OCI-LY7 (cell line): ENCODE measurements at regions not wholly inside any gene's neighbourhood (a gene's known extent, or its start where the extent isn't known, plus 50 kb on each side); places are given as distances from the start of the nearest gene placed in this dataset.

Experiments
- EZH2phosphoT487 ChIP-seq: fragments of 200-600 bp; sonication (generic); IDR thresholded peaks from 2 replicates; pipeline ENCODE4 v1.6.1; 2018; ENCODE audit warnings: low read depth, borderline replicate concordance, mild to moderate bottlenecking, mixed run types, antibody characterized with exemption, low read length, moderate library complexity, mixed read lengths
- TF ChIP-seq, protein P1 (sequence below): fragments of 200-600 bp; sonication (generic); conservative IDR thresholded peaks from 2 replicates; pipeline ENCODE4 v1.5.1; 2014; ENCODE audit warnings: mild to moderate bottlenecking, antibody characterized with exemption, low read length, moderate library complexity, mixed read lengths

DNA sequence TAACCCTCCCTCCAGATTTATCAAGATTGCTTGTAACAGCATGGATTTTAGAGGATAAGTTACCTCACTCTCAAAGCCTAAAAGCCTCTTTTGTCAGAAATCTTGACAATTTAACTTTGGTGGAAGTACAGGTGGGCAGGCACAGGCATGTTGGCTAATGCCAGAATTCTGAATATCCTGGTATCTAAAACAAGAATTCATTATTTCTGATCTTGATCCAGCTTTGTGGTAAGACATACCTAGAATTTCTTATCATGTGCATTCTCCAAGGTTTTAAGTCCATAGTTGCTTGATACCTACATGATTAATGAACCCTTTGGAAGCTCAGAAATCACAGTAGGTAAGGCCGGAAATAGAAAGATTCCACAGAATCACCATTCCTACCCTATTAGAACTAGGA lies 109.9 kb upstream of the TTC14 start:
- TF ChIP-seq, protein P1, sequence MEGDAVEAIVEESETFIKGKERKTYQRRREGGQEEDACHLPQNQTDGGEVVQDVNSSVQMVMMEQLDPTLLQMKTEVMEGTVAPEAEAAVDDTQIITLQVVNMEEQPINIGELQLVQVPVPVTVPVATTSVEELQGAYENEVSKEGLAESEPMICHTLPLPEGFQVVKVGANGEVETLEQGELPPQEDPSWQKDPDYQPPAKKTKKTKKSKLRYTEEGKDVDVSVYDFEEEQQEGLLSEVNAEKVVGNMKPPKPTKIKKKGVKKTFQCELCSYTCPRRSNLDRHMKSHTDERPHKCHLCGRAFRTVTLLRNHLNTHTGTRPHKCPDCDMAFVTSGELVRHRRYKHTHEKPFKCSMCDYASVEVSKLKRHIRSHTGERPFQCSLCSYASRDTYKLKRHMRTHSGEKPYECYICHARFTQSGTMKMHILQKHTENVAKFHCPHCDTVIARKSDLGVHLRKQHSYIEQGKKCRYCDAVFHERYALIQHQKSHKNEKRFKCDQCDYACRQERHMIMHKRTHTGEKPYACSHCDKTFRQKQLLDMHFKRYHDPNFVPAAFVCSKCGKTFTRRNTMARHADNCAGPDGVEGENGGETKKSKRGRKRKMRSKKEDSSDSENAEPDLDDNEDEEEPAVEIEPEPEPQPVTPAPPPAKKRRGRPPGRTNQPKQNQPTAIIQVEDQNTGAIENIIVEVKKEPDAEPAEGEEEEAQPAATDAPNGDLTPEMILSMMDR, result no peak
- no peak for TF ChIP-seq EZH2phosphoT487
